GM19035 (cell line): ENCODE measurements at regions not wholly inside any gene's neighbourhood (a gene's known extent, or its start where the extent isn't known, plus 50 kb on each side); places are given as distances from the start of the nearest gene placed in this dataset.

Experiments
- ATAC-seq: cut with Tn5 transposase; IDR thresholded peaks from one replicate; pipeline ENCODE4 v1.9.1; 2021; ENCODE audit not compliant: unreplicated experiment

DNA sequence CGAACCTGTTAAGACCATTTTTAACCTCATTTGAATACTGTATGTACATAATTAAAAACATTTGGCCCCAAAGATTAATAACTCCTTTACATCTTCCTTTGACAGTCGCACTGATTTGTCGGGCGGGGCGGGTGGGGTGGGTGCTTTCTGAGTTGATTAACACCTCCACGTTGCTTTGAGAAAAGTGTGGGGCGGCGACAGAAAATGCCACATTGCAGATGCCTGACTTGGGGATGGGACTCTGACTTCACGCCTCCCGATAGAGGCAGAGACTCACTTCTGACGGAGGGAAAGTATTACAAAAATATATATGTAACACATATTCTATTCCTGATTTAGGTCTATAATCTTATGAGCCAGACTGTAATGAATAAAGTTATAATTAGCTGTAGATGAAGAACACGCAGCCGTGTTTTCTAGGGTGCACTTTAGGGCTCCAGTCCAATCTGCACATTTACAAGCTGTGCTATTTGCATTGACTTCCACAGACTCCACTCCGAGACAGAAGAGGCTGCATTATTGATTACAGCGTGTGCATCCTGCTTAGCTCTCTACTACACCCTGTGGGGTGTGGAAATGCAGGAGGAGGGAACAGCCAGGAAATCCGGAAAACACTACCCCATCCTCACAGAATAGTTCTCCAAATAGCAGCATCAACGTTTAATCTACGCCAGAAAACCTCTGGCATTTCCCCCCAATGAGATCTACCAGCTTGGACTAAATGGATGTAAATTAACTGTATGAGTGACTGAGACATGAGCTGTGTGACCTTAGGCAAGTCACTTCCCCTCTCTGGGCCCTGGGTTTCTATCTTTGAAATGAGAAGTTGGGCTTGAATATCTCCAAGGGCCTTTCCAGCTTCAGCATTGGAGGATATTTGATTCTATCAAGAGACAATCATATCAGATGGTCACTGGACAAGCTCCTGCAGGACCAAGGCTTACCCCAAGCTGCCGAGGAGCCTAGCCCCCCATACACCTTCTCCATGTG is 308.0 kb downstream of the RRAGC start:
- ATAC-seq: no peak

DNA sequence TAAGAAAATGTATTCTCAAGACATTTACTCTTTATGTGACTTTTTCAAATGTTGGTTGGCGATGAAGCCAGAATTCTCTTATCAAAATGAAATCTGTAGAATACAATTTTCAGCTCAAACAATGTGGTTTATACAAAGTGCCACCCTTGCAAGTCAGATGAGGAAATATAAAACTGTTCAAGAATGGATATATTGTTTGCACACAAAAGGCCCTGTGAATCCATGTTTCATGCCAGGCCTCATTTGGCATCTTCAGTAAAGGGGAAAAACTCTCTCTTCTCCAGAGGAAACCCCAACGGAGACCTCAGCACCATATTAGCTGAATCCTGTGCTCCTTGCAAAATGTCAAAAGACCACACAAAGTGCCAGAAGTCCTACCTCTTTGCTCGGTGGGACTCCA is 310.4 kb downstream of the RRAGC start:
- ATAC-seq: no peak

DNA sequence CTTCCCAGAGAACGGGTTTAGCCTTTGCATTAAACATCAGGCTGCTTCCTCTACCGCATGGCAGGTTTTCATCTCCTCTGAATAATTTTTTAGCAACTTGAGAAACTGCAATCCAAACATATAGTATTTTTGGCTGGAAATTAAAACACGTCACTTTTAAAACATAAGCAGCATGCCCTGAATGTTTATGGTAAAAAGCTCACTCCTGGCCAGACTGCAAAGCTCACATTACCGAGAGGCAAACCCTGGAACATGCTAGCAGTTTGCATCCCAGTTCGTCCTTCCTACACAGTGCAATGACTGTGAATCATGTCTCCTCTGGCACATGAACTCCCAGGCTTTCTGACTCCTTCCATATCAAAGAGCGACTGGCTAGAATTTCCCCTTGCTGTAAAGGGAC is 312.3 kb downstream of the RRAGC start:
- no peak for ATAC-seq

DNA sequence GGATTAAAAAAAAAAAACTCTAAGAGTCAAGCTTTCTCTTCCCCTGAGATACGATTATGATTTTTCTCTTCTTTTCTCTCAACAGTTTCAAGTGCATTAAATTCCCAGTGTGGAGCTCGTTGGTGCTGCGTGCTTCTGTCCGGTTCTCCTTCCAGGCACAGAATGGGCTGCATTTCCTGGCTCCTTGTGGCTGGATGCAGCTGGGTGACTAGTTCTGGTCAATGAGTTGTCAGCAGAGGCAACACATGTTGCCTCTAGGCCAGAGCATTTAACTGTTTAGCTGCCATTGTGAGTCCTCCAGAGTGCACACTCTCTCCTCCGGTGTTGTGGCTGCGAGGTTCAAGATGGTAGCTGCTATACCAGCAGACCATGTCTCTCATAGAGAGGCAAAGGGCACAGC is 312.9 kb downstream of the RRAGC start:
- no peak for ATAC-seq

DNA sequence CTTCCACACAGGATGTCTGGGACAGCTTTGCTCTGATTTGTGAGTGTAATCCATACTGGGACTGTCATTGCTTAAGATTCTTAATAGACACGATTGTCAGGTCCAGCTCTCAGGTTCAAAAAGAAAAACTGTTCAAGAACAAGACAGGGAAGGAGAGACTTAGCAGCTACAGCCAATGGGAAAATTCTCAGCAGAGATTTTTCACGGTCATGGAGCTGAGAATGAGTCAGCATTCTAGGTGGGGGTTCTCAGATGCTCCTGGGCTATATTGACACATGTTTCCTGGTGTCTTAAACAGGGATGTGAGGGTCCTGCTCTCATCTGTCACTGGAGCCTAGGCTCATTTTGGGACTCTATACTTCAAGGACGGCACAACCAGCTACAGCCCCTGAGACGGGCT is 318.3 kb downstream of the RRAGC start:
- ATAC-seq: no peak

DNA sequence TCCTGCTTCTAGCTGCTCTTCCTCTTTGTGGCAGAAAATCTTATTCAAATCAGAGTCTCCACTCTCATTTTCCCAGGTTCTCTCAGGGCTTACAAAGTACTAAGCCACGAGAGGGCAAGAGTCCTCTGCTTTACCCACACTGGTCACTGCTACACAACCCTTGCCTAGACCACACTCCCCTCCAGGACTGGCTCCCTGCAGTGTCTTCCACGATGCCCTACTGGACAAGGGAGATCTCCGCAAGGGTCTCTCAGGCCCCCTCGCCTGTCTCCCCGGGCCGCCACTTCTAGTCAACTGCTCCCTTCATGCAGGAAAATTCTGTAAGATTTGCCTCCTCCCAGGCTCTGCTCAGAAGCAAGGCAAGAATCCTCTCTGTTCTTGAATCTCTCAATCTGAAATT is 319.6 kb downstream of the RRAGC start:
- no peak for ATAC-seq

DNA sequence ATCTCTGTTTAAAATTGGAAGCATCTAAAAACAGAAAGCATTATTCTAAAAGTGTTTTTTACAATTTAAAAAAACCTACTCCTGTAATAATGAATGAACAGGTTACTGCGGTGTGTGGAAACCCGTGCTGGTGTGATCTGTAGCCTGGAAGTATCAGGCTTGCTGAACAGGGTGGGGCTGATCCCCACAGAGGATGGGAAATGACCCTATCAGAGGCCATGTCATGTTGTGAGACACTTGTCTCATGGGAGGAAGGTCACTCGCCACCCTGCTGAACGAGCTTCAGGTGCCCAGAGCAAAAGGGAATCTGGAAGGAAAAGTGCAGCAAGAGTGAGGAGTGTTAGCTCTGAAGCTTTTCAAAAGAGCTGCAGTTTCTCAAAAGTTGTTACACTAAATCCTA is 320.7 kb downstream of the RRAGC start:
- ATAC-seq: no peak

DNA sequence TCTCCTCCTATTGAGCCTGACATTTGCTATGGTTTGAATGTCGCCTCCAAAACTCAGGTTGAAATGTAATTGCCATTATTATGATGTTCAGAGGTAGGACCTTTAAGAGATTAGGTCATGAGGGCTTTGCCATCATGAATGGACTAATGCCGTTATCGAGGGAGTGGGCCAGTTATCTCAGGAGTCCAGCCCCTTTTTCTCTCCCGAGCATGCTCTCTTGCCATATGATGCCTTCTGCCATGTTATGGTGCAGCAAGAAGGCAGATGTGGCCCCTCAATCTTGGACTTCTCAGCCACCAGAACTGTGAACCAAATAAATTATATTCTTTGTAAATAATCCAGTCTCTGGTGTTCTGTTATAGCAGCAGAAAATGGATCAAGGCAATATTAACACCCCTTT is 323.5 kb downstream of the RRAGC start:
- ATAC-seq: no peak

DNA sequence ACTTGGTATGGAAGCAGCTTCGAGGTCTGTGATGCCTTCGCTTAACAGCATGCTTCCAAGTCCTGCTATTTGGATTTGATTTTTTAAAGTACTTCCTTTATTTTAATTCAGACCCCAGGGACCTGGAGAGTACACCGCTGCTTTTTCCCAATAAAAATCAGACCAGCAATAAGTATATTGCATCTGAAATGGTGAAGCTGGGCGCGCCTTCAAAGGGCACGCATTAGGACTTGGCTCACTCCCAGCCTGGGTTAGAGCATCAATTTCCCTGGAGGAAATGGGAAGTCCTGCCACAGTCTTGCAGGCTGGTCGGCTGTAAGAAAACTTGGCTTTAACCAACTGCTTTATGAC is 325.1 kb downstream of the RRAGC start:
- no peak for ATAC-seq

DNA sequence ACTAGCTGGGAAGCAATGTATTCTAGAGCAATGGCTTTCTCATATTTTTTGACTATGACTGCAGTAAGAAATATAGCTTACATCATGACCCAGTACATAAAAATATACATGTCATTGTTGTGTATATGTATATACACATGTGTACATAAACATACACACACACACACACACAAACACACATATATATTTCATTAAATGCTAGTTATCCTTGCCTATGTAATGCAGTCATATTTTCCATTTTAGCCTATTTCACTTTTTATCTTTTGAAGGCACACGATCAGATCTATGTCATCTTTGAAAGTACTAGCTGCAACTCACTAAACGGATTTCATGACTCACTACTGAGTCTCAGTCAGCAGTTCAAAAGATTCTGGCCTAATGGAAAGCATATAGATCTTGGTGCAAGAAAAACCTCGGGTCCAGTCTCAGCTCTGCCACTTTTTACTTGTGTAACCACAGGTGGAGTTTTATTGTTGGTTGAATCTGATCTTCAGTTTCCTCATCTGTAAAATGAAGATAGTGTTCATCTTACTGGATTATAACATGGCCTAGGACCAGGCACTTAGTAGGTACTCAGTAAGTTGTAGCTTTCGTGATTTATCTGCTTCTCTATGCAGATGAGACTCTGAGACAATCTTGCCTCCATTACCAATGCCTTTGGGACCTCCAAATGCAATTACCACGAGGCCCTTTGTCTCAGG is 325.6 kb downstream of the RRAGC start:
- ATAC-seq: no peak

DNA sequence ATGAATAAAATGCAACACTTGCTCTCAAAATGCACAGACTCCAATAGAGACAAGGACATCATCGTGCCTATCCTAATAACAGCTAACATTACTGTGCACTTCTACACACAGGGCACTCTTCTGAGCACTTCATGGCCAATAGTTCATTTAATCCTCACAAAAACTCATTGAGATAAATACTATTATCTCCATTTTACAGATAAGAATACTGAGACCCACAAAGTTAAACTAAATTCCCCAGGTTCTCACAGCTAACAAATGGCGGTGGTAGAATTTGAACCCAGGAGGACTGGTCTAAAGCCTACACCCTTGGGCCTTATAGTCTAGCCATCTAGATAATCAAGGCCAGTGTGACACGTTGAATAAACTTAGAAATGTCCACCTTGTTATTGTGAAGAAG is 328.6 kb downstream of the RRAGC start:
- ATAC-seq: no peak

DNA sequence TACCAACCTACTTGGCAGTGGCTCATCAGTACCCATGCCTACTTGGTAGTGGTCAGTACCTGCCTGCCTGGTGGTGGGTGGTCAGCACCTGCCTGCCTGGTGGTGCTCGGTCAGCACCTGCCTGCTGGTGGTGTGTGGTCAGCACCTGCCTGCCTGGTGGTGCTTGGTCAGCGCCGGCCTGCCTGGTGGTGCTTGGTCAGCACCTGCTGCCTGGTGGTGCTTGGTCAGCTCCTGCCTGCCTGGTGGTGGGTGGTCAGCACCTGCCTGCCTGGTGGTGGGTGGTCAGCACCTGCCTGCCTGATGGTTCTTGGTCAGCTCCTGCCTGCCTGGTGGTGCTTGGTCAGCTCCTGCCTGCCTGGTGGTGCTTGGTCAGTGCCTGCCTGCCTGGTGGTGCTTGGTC is 329.6 kb downstream of the RRAGC start:
- ATAC-seq: no peak

DNA sequence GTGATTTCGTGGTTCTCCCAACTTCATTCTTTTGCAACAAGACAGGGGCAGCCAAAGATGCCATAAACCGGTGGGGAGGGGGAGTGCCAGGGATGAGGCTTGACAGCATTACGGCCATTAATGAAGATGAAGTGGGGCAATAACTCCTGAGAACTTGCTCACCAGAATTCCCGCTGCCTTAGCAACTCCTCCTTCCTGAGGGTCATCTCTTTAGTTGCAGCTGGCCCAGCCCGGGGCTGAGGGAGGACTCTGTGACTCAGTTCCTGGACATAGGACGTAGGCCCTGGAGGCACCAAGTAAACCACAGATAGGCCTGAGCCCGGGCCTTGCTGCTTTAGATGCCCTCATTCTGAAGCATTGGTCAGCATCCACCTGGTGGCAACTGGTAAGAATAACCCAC is 330.2 kb downstream of the RRAGC start:
- no peak for ATAC-seq

DNA sequence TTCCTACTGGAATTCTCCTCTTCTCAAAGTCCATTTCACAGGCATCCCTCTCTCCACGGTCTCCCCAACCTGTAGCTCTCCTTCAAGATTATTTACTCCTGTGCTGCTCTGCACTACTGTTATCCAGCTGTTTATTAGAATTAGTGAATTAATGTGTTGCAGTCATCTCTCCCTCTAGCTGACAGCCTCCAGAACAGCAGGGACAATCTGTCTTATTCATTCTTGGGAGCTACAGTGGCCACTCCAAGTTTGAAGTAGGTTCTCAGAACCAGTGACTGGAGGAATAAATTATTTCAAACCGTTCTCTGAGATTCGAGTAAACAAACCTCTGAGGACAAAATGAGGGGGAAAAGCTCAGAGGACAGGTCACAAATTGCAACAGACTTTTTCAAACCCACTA is 330.9 kb downstream of the RRAGC start:
- ATAC-seq: no peak

DNA sequence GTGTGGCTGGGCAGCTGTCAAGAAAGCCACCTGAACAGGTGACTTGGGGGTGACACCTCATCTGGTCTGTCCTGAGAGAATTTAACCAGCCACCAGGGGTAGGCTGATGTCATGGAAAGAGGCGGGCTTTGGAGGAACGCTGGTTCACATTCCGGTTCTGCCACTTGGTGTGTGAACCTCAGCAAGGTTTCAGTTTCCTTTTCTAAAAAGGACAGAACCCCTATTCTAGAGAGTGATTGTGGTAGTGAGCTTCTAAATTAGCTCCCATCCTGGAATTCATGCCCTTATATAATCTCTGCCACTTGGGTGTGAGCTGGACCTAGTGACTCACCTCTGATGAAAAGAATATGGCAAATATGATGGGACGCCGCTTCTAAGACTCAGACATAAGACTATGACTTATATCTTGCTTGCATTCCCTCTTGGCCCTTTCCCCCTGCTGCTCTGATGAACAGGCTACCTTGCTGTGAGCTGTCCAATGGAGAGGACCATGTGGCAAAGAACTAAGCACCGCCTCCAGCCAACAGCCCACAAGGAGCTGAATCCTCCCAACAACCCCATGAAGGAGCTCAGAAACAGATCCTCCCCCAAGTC is 332.1 kb downstream of the RRAGC start:
- ATAC-seq: peak; percentile 91

DNA sequence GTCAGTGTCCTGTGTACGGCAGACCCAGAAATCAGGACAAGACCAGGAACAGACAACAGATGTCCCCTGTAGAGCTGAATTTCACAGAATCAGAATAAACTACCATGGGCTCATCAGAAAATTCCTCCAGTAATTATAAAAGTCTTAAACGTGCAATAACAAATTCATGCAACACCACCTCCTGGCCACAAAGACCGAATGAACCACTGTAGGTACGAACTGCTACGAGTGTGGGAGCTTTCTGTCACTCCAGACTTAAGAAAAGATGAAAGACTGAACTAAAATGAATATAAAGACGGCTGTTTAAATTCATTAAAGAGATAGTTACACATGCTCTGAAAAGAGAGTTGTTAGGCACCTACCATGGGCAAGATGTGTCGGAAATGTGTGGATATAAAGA is 333.5 kb downstream of the RRAGC start:
- no peak for ATAC-seq

DNA sequence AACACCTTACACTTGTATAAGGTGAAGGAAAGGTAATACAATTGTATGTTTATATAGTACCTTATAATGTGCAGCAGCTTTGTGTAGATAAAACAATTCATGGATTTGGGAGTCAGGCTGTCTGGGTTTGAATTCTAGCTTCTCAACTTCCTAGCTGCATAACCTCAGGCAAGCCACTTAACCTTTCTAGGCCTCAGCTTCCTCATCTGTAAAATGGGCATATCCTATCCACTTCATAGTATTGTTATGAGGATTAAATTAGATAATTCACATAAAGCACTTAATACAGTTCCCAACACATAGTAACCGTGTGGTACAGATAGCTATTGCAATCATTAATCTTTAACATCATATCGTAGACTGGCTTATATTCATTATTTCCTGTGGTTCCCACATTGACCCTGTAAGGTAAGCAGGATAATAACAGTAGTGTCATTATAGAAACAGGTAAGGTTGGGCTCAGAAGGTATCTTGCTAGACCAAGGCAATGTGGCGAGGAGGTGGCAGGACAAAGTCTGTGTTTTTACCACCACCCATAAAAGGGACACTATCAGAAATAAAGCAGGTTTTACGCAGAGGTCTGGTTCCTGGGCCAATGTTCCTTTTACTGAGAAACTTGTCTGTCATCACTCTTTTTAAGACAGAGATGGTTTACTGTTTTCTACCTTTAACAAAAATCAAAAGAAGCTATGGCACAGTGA is 334.1 kb downstream of the RRAGC start:
- ATAC-seq: no peak

DNA sequence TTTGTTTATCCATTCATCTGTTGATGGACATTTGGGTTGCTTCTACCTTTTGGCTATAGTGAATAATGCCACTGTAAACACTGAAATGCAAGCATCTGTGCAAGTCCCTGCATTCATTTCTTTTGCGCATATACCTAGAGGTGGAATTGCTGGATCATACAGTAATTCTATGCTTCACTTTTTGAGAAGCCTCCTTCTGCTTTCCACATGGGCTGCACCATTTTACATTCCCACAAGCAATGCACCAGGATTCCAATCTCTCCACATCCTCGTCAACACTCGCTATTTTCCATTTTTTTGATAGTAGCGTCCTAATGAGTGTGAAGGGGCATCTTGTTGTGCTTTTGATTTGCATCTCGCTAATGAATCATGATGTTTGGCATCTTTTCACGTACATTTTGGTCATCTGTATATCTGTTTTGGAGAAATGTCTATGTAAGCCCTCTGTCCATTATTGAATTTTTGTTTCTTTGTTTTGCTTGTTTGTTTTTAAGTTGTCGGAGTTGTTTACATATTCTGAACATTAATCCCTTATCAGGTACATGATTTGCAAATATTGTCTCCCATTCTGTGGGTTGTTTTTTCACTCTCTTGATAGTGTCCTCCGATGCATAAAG is 335.4 kb downstream of the RRAGC start:
- ATAC-seq: no peak

DNA sequence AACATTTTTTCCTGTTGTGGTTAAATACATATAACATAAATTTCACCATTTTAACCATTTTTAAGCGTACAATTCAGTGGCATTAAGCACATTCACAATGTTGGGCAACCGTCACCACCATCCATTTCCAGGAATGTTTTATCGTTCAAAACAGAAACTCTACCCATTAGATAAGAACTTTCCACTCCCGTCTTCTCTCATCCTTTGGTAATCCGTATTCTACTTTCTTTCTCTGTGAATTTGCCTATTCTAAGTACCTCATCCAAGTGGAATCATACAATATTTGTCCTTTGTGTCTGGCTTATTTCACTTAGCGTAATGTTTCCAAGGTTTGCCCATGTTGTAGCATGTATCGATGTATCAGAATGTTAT is 336.0 kb downstream of the RRAGC start:
- no peak for ATAC-seq

DNA sequence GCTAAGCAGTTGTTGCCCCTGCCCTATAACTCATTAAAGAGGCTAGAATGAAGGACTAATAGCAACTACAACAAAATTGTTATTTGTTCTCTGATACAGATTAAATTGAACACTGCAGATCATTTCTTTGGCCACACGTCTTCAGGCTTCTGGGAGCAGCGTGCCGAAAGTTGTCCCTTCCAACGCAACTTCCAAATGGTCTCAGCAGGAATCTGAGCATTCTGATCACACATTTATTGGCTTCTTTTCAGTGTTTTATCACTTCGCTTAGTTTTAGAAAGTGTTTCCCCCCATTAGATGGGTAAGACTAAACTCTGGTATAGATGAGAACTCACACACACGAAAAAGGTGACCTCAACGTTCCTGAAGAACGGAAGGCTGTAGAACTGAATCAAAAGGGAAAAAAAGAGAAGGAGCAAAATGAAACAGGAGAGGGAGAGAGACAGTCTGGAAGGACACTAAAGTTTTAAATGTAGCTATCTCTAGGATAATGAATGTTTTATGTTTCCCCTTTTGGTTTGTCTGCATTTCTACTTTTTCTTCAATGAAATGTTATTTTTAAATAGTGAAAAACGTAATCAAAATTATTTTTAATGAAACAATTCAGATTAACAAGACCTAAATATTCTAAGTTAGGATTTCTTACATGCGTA is 336.5 kb downstream of the RRAGC start:
- ATAC-seq: no peak

DNA sequence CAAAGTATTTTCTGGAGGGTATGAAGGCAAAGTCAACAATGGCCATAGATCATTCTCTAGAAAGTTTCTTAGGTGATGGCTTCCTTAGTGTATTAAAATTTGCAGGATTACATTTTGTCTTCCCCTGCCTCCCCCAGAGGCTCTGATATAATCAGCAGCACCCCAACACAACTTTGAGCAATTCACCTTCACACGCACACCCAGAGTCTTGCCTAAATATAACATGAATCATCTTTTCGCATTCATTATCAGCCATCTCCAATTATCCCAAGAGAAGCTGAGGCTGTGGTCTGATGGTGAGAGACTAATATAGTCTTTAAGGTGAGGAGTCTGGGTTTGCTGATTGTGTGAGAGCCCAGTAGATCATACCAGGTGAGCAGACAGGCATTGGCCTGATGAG is 343.0 kb downstream of the RRAGC start:
- ATAC-seq: no peak
